ENCODE measurements at regions not wholly inside any gene's neighbourhood (a gene's known extent, or its start where the extent isn't known, plus 50 kb on each side); places are given as distances from the start of the nearest gene placed in this dataset.

DNA sequence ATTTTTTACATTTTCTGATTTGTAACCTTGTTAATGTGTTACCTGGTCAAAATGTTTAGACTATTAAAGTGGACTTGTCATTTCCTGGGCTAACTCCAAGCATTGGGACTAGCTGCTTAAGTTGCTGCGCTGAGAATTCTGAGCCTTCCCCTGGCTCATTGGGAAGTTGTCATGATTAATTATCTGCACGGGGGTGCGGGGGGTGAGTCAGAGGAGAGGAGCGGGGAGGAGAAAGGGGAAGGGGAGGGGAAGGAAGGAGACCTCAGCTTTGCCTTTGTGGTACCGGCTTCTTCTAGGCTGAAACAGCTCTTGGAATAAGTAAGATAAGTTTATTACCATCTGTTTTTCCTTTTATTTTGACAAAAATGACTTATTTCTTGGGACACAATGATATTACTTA is 52.9 kb upstream of the APCDD1 start:
- Histone ChIP-seq H3K4me1 (ENCODE audit: insufficient read depth) (peaks cover 6% of the 10 kb centered on the region), H3K27me3 (no peaks in the 10 kb centered on the region), H3K27ac (no peak overlapping the region), H3K36me3 (no peaks in the 10 kb centered on the region), H3K9me3 (no peaks in the 10 kb centered on the region), H3K4me3 (no peak overlapping the region)
- peak in 1 of 5 donors; percentile 31 for DNase-seq
- intact Hi-C loops (cut with DNase I), result no loop called here
- 6 to 9% (median 8%) methylated on average over 4 to 5 of the region's 5 CpGs for WGBS, 3 donors
- TF ChIP-seq CTCF (IDR thresholded peaks at IDR 0.05), result no peak
- TF ChIP-seq EP300 (IDR thresholded peaks at IDR 0.05), result no peak
- TF ChIP-seq POLR2A (IDR thresholded peaks at IDR 0.05), result no peak

- no peak overlapping the region for H3K27ac ChIP-seq
- intact Hi-C loops (cut with DNase I), result no loop called here
- no peak for TF ChIP-seq EP300 (IDR thresholded peaks at IDR 0.05)
- TF ChIP-seq CTCF (IDR thresholded peaks at IDR 0.05), result no peak
- TF ChIP-seq POLR2A (IDR thresholded peaks at IDR 0.05), result no peak
Observed at GRCh38 chr18:10401930-10402329, 52.5 kb upstream of the APCDD1 start.

DNA sequence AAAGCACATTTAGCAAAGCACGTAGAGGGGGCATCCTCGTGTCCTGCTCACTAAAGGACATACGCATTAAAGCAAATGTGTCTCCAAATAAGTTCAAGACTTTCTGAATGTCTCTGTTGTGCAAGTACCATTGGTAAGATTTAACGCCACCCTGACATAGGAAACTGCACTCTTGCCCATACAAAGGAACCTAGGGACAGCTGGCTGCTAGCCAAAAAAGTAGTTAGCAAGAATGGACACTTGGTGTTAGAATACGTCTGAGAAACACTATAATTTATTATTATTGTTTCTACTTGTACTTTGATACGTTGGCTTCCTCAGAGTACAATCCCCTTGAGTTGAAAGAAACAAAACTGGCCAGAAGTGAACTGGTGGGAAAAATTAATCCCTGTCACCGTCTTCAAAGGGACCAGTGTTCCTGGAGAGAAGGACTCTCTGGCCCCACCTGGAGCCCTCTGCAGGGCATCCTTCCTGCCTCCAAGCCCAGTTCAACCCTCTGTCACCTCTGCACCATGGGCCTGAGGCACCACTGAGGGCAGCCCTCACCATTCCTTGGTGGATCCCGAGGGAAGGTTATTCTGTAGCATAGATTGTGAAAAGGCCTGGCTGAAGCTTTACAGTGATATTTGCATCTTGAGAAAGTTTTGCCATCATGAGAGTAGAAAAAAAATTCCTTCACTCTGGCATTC is 51.4 kb upstream of the APCDD1 start:
- DNase-seq, result no peak
- intact Hi-C loops (cut with DNase I), result no loop called here
- no peaks in the 10 kb centered on the region for H3K36me3 ChIP-seq
- peaks cover 6% of the 10 kb centered on the region for H3K4me1 ChIP-seq (ENCODE audit: insufficient read depth)
- no peaks in the 10 kb centered on the region for H3K27me3 ChIP-seq
- H3K9me3 ChIP-seq, result no peaks in the 10 kb centered on the region
- H3K27ac ChIP-seq, result no peak overlapping the region
- no peak for TF ChIP-seq EP300 (IDR thresholded peaks at IDR 0.05)
- TF ChIP-seq CTCF (IDR thresholded peaks at IDR 0.05), result no peak
- no peak for TF ChIP-seq POLR2A (IDR thresholded peaks at IDR 0.05)
- 90 to 93% (median 92%) methylated on average over 8 of the region's 8 CpGs for WGBS, 3 donors
- no peak overlapping the region for H3K4me3 ChIP-seq

More at GRCh38 chr18:10401930-10402329, 52.5 kb upstream of the APCDD1 start:
- no peak for DNase-seq
- Histone ChIP-seq H3K4me1 (ENCODE audit: insufficient read depth) (peaks cover 6% of the 10 kb centered on the region), H3K9me3 (no peaks in the 10 kb centered on the region), H3K36me3 (no peaks in the 10 kb centered on the region), H3K4me3 (no peak overlapping the region), H3K27me3 (no peaks in the 10 kb centered on the region)
- 77 to 81% (median 77%) methylated on average over 6 of the region's 6 CpGs for WGBS, 3 donors

DNA sequence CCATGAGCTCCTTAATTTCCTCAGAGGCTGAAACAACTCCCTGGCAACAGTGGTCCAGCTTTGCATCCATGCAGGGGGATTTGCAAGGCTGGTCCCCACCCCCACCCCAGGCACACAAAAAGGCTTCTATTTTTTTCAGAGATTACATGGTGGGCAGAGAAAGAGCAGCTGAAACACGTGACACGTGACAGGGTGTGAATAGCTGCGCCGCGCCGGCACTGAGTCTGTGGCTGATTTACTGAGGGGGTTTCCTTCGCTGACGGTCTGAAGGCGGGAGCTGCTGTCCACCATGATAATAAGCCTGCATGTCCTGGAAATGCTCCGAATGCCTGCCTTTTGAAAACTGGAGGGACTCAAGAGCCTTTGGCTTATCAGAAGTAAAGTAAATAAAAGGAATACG is 50.7 kb upstream of the APCDD1 start:
- Histone ChIP-seq H3K36me3 (no peaks in the 10 kb centered on the region), H3K4me1 (ENCODE audit: insufficient read depth) (peaks cover 6% of the 10 kb centered on the region), H3K4me3 (no peak overlapping the region), H3K27me3 (no peaks in the 10 kb centered on the region), H3K9me3 (no peaks in the 10 kb centered on the region), H3K27ac (no peak overlapping the region)
- 80 to 97% (median 91%) methylated on average over 11 of the region's 11 CpGs for WGBS, 3 donors
- DNase-seq, result no peak
- intact Hi-C loops (cut with DNase I), result no loop called here
- TF ChIP-seq CTCF (IDR thresholded peaks at IDR 0.05) (no peak), POLR2A (IDR thresholded peaks at IDR 0.05) (no peak), EP300 (IDR thresholded peaks at IDR 0.05) (no peak)

All from ovary (tissue), 7 donors.